PC-9 (cell line): ENCODE measurements at regions not wholly inside any gene's neighbourhood (a gene's known extent, or its start where the extent isn't known, plus 50 kb on each side); places are given as distances from the start of the nearest gene placed in this dataset.

Source experiments
- CTCF ChIP-seq: fragments of 200-600 bp; sonication (generic); conservative IDR thresholded peaks from 2 replicates; pipeline ENCODE4 v1.6.1; 2017; ENCODE audit warnings: mixed run types, antibody characterized with exemption, mild to moderate bottlenecking, moderate library complexity
- EZH2 ChIP-seq: fragments of 200-600 bp; sonication (generic); IDR thresholded peaks from 2 replicates; pipeline ENCODE4 v1.8.0; 2017; ENCODE audit warnings: antibody characterized with exemption, low read depth

- no peak for TF ChIP-seq CTCF
- TF ChIP-seq EZH2: no peak
Measured at GRCh38 chr5:29568028-29568427, 1625.5 kb upstream of the CDH6 start.
